ENCODE measurements at regions not wholly inside any gene's neighbourhood (a gene's known extent, or its start where the extent isn't known, plus 50 kb on each side); places are given as distances from the start of the nearest gene placed in this dataset.

DNA sequence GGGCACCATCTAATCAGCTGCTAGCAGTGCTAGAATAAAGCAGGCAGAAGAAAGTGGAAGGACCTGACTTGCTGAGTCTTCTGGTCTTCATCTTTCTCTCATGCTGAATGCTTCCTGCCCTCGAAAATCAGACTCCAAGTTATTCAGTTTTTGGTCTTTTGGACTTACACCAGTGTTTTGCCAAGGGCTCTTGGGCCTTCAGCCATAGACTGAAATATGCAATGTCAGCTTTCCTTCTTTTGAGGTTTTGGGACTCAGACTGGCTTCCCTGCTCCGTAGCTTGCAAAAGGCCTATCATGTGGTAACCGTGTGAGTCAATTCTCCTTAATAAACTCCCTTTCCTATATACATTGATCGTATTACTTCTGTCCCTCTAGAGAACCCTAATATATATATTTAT, 159.3 kb downstream of the SLCO1B3 start:
- no peak overlapping the region for H3K4me2 ChIP-seq (ENCODE audit: low read length)
- no peaks in the 10 kb centered on the region for H3K9me2 ChIP-seq (ENCODE audit: insufficient read depth)
- H3K79me2 ChIP-seq (ENCODE audit: insufficient read depth, low read length), result no peaks in the 10 kb centered on the region
- H3K4me1 ChIP-seq (ENCODE audit: control insufficient read depth in 1 of 2, insufficient read depth in 2 of 2, low read length in 2 of 2), result no peaks in the 10 kb centered on the region
- H3K36me3 ChIP-seq (ENCODE audit: control insufficient read depth in 1 of 2, insufficient read depth in 2 of 2, low read length in 2 of 2), result no peaks in the 10 kb centered on the region
- H3K9me3 ChIP-seq (ENCODE audit: control insufficient read depth in 1 of 2, insufficient read depth in 1 of 2, low read depth in 1 of 2, low read length in 2 of 2), result no peaks in the 10 kb centered on the region; a peak in 1 of 4 replicates
- H4K20me1 ChIP-seq (ENCODE audit: insufficient read depth), result no peaks in the 10 kb centered on the region; the same call in 1 of the 2 replicates
- no peak overlapping the region for H3K27ac ChIP-seq (ENCODE audit: low read depth, low read length)
- intact Hi-C loops (cut with micrococcal nuclease), result no loop called here
- no peaks in the 10 kb centered on the region for H3K27me3 ChIP-seq (ENCODE audit: insufficient read depth, low read length)
- RAD21 ChIA-PET (ENCODE audit: low non-redundant PET in 1 of 2, low total read pairs in 2 of 2, uncharacterized antibody in 2 of 2, unreplicated experiment in 2 of 2), result no interaction called here
- no peak for TF ChIP-seq FOSL1 (IDR thresholded peaks at IDR 0.05; ENCODE audit: low read depth)
- TF ChIP-seq, protein P1, sequence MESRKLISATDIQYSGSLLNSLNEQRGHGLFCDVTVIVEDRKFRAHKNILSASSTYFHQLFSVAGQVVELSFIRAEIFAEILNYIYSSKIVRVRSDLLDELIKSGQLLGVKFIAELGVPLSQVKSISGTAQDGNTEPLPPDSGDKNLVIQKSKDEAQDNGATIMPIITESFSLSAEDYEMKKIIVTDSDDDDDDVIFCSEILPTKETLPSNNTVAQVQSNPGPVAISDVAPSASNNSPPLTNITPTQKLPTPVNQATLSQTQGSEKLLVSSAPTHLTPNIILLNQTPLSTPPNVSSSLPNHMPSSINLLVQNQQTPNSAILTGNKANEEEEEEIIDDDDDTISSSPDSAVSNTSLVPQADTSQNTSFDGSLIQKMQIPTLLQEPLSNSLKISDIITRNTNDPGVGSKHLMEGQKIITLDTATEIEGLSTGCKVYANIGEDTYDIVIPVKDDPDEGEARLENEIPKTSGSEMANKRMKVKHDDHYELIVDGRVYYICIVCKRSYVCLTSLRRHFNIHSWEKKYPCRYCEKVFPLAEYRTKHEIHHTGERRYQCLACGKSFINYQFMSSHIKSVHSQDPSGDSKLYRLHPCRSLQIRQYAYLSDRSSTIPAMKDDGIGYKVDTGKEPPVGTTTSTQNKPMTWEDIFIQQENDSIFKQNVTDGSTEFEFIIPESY (IDR thresholded peaks at IDR 0.05; ENCODE audit: extremely low read depth, insufficient replicate concordance, low read length), result no peak
- TF ChIP-seq SP1 (IDR thresholded peaks at IDR 0.05; ENCODE audit: low read depth), result no peak
- no peak for TF ChIP-seq CEBPB (IDR thresholded peaks at IDR 0.05; ENCODE audit: low read depth)
- TF ChIP-seq ELF1 (IDR thresholded peaks at IDR 0.05; ENCODE audit: borderline replicate concordance, low read depth), result no peak
- TF ChIP-seq TCF7L2 (IDR thresholded peaks at IDR 0.05; ENCODE audit: borderline replicate concordance, extremely low read depth, insufficient read depth, insufficient read length), result no peak
- no peak for TF ChIP-seq POLR2A (IDR thresholded peaks at IDR 0.05; ENCODE audit: borderline replicate concordance, extremely low read depth, insufficient read depth, insufficient read length)
- no peak for TF ChIP-seq ZFX (IDR thresholded peaks at IDR 0.05)
- CTCF ChIA-PET, result no interaction called here
- no peak for ATAC-seq
- BruUV-seq (replicated peaks), result no TSS peak
- no peak for DNase-seq (ENCODE audit: low read depth, low spot score)
- H3K9ac ChIP-seq (ENCODE audit: low read length), result no peak overlapping the region
- no peak overlapping the region for H3K4me3 ChIP-seq (replicated peaks in 1 of 2; ENCODE audit: low read depth in 1 of 2, low read length in 2 of 2)
- H2AFZ ChIP-seq (ENCODE audit: low read depth, low read length, poor library complexity, severe bottlenecking), result no peak overlapping the region
- POLR2A ChIA-PET, result no interaction called here

DNA sequence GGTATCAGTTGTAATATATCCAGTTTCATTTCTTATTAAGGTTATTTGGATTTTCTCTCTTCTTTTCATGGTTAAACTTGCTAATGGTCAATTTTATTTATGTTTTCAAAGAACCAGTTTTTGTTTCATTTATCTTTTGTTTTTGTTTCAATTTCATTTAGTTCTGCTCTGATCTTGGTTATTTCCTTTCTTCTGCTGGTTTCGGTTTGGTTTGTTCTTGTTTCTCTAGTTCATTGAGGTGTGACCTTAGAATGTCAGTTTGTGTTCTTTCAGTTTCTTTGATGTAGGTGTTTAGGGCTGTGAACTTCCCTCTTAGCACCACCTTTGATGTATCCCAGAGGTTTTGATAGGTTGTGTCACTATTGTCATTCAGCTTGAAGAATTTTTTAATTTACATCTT, 145.6 kb upstream of the SLCO1B1 start:
- H3K27me3 ChIP-seq (ENCODE audit: insufficient read depth, low read length), result no peaks in the 10 kb centered on the region
- ChIA-PET POLR2A (interaction anchor here (0.6 kb wide), 1 partner anchor 1407 kb away, joined by 3 read pairs; no protein-coding TSS in a partner anchor), CTCF (no interaction called here), RAD21 (ENCODE audit: low non-redundant PET in 1 of 2, low total read pairs in 2 of 2, uncharacterized antibody in 2 of 2, unreplicated experiment in 2 of 2) (no interaction called here)
- H3K9ac ChIP-seq (ENCODE audit: low read length), result no peak overlapping the region
- H3K27ac ChIP-seq (ENCODE audit: low read depth, low read length), result no peak overlapping the region
- no peak overlapping the region for H3K4me3 ChIP-seq (replicated peaks in 1 of 2; ENCODE audit: low read depth in 1 of 2, low read length in 2 of 2)
- H3K36me3 ChIP-seq (ENCODE audit: control insufficient read depth in 1 of 2, insufficient read depth in 2 of 2, low read length in 2 of 2), result no peaks in the 10 kb centered on the region
- H3K4me1 ChIP-seq (ENCODE audit: control insufficient read depth in 1 of 2, insufficient read depth in 2 of 2, low read length in 2 of 2), result no peaks in the 10 kb centered on the region
- H3K79me2 ChIP-seq (ENCODE audit: insufficient read depth, low read length), result no peaks in the 10 kb centered on the region
- no peak overlapping the region for H2AFZ ChIP-seq (ENCODE audit: low read depth, low read length, poor library complexity, severe bottlenecking)
- no TSS peak for BruUV-seq (replicated peaks)
- TF ChIP-seq ZNF274 (IDR thresholded peaks at IDR 0.05; ENCODE audit: low read depth, low read length), result no peak
- no peak for TF ChIP-seq CBX3 (IDR thresholded peaks at IDR 0.05; ENCODE audit: low read depth)
- no peak for TF ChIP-seq FOSL1 (IDR thresholded peaks at IDR 0.05; ENCODE audit: low read depth)
- TF ChIP-seq TCF7L2 (IDR thresholded peaks at IDR 0.05; ENCODE audit: borderline replicate concordance, extremely low read depth, insufficient read depth, insufficient read length), result no peak
- no peak for TF ChIP-seq SIN3A (IDR thresholded peaks at IDR 0.05; ENCODE audit: low read depth)
- TF ChIP-seq EZH2phosphoT487 (IDR thresholded peaks at IDR 0.05; ENCODE audit: borderline replicate concordance), result no peak
- no peak for TF ChIP-seq POLR2A (IDR thresholded peaks at IDR 0.05; ENCODE audit: borderline replicate concordance, extremely low read depth, insufficient read depth, insufficient read length)
- TF ChIP-seq YY1 (IDR thresholded peaks at IDR 0.05; ENCODE audit: extremely low read depth, insufficient replicate concordance, low read depth, low read length), result no peak
- TF ChIP-seq, protein P2, sequence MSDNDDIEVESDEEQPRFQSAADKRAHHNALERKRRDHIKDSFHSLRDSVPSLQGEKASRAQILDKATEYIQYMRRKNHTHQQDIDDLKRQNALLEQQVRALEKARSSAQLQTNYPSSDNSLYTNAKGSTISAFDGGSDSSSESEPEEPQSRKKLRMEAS (IDR thresholded peaks at IDR 0.05), result no peak
- TF ChIP-seq JUND (IDR thresholded peaks at IDR 0.05), result no peak
- no peak for TF ChIP-seq ELF1 (IDR thresholded peaks at IDR 0.05; ENCODE audit: borderline replicate concordance, low read depth)
- H3K4me2 ChIP-seq (ENCODE audit: low read length), result no peak overlapping the region
- no peaks in the 10 kb centered on the region for H3K9me3 ChIP-seq (ENCODE audit: control insufficient read depth in 1 of 2, insufficient read depth in 1 of 2, low read depth in 1 of 2, low read length in 2 of 2)
- ATAC-seq (no peak), DNase-seq (ENCODE audit: low read depth, low spot score) (no peak)
- no peaks in the 10 kb centered on the region for H3K9me2 ChIP-seq (ENCODE audit: insufficient read depth)
- no peaks in the 10 kb centered on the region for H4K20me1 ChIP-seq (ENCODE audit: insufficient read depth)
- intact Hi-C loops (cut with micrococcal nuclease), result no loop called here
